ENCODE measurements at regions not wholly inside any gene's neighbourhood (a gene's known extent, or its start where the extent isn't known, plus 50 kb on each side); places are given as distances from the start of the nearest gene placed in this dataset.

DNA sequence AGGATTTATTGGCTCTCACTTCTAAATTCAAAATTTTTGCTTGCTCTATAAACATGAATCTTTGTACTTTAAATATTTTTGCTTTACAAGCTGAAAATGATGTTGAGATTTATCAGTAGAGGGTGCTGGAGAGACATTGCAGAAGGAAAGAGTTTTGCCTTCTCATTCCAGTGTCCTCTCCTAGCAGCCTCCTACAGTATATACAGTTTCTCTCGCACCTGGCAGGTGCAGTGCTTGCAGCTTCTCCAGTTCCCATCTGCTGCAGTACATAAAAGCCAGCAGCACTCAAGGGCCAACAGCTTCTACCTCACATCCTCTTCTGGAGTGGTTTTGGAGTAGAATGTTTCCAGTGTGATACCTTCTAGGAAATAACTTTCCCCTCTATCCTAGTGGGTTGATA is 601.8 kb upstream of the ATXN7L3B start:
- Histone ChIP-seq H3K36me3 (ENCODE audit: control insufficient read depth in 4 of 4, insufficient read depth in 4 of 4, low read length in 4 of 4) (no peaks in the 10 kb centered on the region), H3K27ac (ENCODE audit: low read depth in 1 of 2, low read length in 1 of 2) (no peak overlapping the region), H3K27me3 (ENCODE audit: control insufficient read depth in 3 of 3, insufficient read depth in 3 of 3, low read length in 2 of 3) (no peaks in the 10 kb centered on the region), H3K4me3 (no peak overlapping the region), H3K9me3 (ENCODE audit: control insufficient read depth in 4 of 4, insufficient read depth in 3 of 4, low read length in 3 of 4) (no peaks in the 10 kb centered on the region), H3K9ac (ENCODE audit: insufficient read depth in 1 of 2, low read length in 2 of 2) (no peak overlapping the region), H3K4me1 (ENCODE audit: control insufficient read depth in 5 of 5, insufficient read depth in 5 of 5, low read length in 5 of 5) (no peaks in the 10 kb centered on the region)
- no peak for ATAC-seq (ENCODE audit: insufficient read depth, low FRiP score)
- WGBS, 2 donors = 31 to 71% methylated on average over 1 of the region's 1 CpG
- no peak for TF ChIP-seq CTCF (IDR thresholded peaks at IDR 0.05; ENCODE audit: control extremely low read depth, extremely low read depth)
- peak in 1 of 3 donors; percentile 21 for DNase-seq

DNA sequence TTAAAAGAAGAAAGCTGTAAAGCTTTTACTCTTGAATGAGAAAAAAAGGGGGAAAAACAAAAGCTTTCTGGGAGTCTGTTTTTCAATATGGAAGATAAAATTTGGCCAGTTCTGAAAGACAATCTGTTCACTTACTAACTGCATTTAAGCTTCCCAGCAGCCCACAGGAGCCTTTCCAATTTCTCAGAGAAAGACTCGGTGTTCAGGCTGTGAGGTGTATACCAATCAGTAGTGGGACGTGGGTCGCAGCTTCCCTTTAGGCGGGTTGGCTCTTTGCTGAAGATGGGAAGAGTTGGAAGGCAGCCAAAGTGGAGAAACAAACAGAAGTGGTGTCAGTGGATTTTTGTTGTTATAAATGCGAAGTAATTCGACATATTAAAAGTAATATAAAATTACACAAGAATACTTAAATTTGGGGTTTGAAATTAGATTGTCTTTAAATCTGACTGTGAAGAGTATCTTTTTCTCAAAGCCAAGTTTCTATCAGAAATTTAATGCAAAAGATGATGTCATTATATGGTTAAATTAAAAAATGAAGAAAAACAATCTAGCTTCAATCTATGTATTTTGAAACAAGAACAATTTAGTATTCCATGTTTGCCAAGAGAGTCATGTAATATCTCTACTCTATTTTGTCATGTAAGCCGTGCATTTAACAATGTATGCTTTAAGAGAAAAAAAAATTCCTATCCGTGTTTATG is 590.2 kb upstream of the ATXN7L3B start:
- Histone ChIP-seq H3K9me3 (ENCODE audit: control insufficient read depth in 4 of 4, insufficient read depth in 3 of 4, low read length in 3 of 4) (no peaks in the 10 kb centered on the region), H3K27me3 (ENCODE audit: control insufficient read depth in 3 of 3, insufficient read depth in 3 of 3, low read length in 2 of 3) (peaks cover 0 to 5% (median 0%) of the 10 kb centered on the region in 3 donors), H3K4me3 (no peak overlapping the region), H3K27ac (ENCODE audit: low read depth in 1 of 2, low read length in 1 of 2) (no peak overlapping the region), H3K36me3 (ENCODE audit: control insufficient read depth in 4 of 4, insufficient read depth in 4 of 4, low read length in 4 of 4) (no peaks in the 10 kb centered on the region), H3K9ac (ENCODE audit: insufficient read depth in 1 of 2, low read length in 2 of 2) (no peak overlapping the region), H3K4me1 (ENCODE audit: control insufficient read depth in 5 of 5, insufficient read depth in 5 of 5, low read length in 5 of 5) (peaks cover 0 to 6% (median 0%) of the 10 kb centered on the region in 5 donors)
- ATAC-seq (ENCODE audit: insufficient read depth, low FRiP score) = no peak
- WGBS, 2 donors = 74 to 77% methylated on average over 8 of the region's 8 CpGs
- TF ChIP-seq CTCF (IDR thresholded peaks at IDR 0.05; ENCODE audit: control extremely low read depth, extremely low read depth) = no peak
- DNase-seq = no peak

DNA sequence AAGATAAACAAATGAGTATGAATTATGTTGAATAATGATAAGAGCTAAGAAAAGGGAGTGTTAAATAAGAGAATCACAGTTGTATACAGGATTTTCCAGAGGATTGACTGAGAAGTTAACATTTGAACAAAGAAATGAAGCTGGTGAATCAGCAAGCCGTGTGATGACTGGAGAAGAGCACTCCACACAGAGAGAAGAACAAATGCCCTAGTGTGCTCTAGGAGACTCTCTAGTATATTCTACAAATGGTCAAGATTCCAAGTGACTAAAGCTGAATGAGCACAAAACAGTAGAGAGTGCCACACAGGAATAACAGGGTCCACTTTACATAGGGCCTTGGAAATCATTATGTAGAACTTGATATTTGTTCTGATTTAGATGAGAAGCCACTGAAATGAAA is 587.1 kb upstream of the ATXN7L3B start:
- Histone ChIP-seq H3K9me3 (ENCODE audit: control insufficient read depth in 4 of 4, insufficient read depth in 3 of 4, low read length in 3 of 4) (peaks cover 0 to 2% (median 0%) of the 10 kb centered on the region in 4 donors), H3K4me1 (ENCODE audit: control insufficient read depth in 5 of 5, insufficient read depth in 5 of 5, low read length in 5 of 5) (peaks cover 0 to 6% (median 0%) of the 10 kb centered on the region in 5 donors), H3K27me3 (ENCODE audit: control insufficient read depth in 3 of 3, insufficient read depth in 3 of 3, low read length in 2 of 3) (peaks cover 0 to 5% (median 0%) of the 10 kb centered on the region in 3 donors), H3K9ac (ENCODE audit: insufficient read depth in 1 of 2, low read length in 2 of 2) (no peak overlapping the region), H3K36me3 (ENCODE audit: control insufficient read depth in 4 of 4, insufficient read depth in 4 of 4, low read length in 4 of 4) (no peaks in the 10 kb centered on the region), H3K27ac (ENCODE audit: low read depth in 1 of 2, low read length in 1 of 2) (no peak overlapping the region), H3K4me3 (no peak overlapping the region)
- DNase-seq (peak in 2 of 3 donors; percentile 1 to 10), ATAC-seq (ENCODE audit: insufficient read depth, low FRiP score) (no peak)
- TF ChIP-seq CTCF (IDR thresholded peaks at IDR 0.05; ENCODE audit: control extremely low read depth, extremely low read depth) = no peak
- WGBS, 2 donors = 42 to 67% methylated on average over 1 of the region's 1 CpG
